Activated CD8-positive, alpha-beta memory T cell treated with anti-CD3 and anti-CD28 coated beads, Interleukin-2, amount 10 ng/mL, durations not matched to agents 7 days and 5 days (primary cell): ENCODE measurements at regions not wholly inside any gene's neighbourhood (a gene's known extent, or its start where the extent isn't known, plus 50 kb on each side); places are given as distances from the start of the nearest gene placed in this dataset.

ENCODE experiments used
- ATAC-seq: fragments of 150-1000 bp; cut with Tn5 transposase; one replicate; pipeline ENCODE4 v1.10.0; 2021; ENCODE audit warnings: moderate library complexity
- CTCF ChIA-PET: fragments of 350-600 bp; sonication (Branson Sonifier 250); formaldehyde crosslinking; loops from one replicate; lab custom pipeline; 2021; ENCODE audit warnings: antibody characterized with exemption; lab: Charles Lee
- DNase-seq: peaks from one replicate; pipeline ENCODE4 v3.0.0-alpha.2; 2020
- H3K27ac Mint-ChIP-seq: one replicate; pipeline ENCODE4 v1.8.0; 2021; ENCODE audit warnings: mild to moderate bottlenecking, mixed read lengths
- H3K27me3 Mint-ChIP-seq: one replicate; pipeline ENCODE4 v1.8.0; 2021; ENCODE audit warnings: mixed read lengths
- H3K36me3 Mint-ChIP-seq: one replicate; pipeline ENCODE4 v1.8.0; 2021; ENCODE audit warnings: mild to moderate bottlenecking, mixed read lengths
- H3K4me1 Mint-ChIP-seq: one replicate; pipeline ENCODE4 v1.8.0; 2021; ENCODE audit warnings: mixed read lengths
- H3K4me3 Mint-ChIP-seq: one replicate; pipeline ENCODE4 v1.8.0; 2021; ENCODE audit warnings: mild to moderate bottlenecking, moderate library complexity, mixed read lengths
- H3K9me3 Mint-ChIP-seq: one replicate; pipeline ENCODE4 v1.8.0; 2022; ENCODE audit warnings: low read depth, mixed read lengths

DNA sequence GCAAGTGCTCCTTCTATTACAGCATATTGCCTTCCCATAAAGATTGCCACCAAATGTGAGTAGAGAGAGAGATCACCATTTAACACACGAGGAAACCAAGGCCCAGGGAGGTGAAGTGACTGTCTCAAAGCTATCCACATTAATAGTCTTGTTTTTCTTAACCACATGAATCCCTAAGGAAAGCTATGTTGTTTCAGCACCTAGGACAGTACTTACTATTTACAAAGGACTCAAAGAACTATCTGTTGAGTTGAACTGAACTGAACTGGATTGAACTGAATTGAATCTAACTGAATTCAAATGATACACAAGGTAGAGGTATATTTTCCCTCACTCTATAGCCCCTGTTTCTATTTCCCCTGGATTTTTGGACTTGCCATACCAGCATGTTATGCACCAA lies 430.4 kb downstream of the CAAP1 start:
- CTCF ChIA-PET = no interaction called here

GRCh38 chr9:26460624-26461023 lies 432.0 kb downstream of the CAAP1 start:
- DNase-seq = no peak
- no peak for ATAC-seq
- H3K27me3 Mint-ChIP-seq = no peaks in the 10 kb centered on the region
- no peaks in the 10 kb centered on the region for H3K36me3 Mint-ChIP-seq
- no peak overlapping the region for H3K27ac Mint-ChIP-seq
- CTCF ChIA-PET = no interaction called here
- H3K4me1 Mint-ChIP-seq = no peaks in the 10 kb centered on the region
- H3K9me3 Mint-ChIP-seq = peaks cover 10% of the 10 kb centered on the region
- H3K4me3 Mint-ChIP-seq = no peak overlapping the region

More for the DNA sequence above, 430.4 kb downstream of the CAAP1 start:
- H3K27ac Mint-ChIP-seq = no peak overlapping the region
- H3K9me3 Mint-ChIP-seq = peaks cover 12% of the 10 kb centered on the region
- no peak overlapping the region for H3K4me3 Mint-ChIP-seq
- H3K4me1 Mint-ChIP-seq = no peaks in the 10 kb centered on the region
- H3K27me3 Mint-ChIP-seq = no peaks in the 10 kb centered on the region
- no peak for DNase-seq
- no peak for ATAC-seq
- no peaks in the 10 kb centered on the region for H3K36me3 Mint-ChIP-seq

- Mint-ChIP-seq H3K4me3 (no peak overlapping the region), H3K27me3 (no peaks in the 10 kb centered on the region), H3K36me3 (no peaks in the 10 kb centered on the region), H3K9me3 (peaks cover 10% of the 10 kb centered on the region), H3K27ac (no peak overlapping the region), H3K4me1 (no peaks in the 10 kb centered on the region)
- DNase-seq (no peak), ATAC-seq (no peak)
- CTCF ChIA-PET = no interaction called here
These were observed 432.6 kb downstream of the CAAP1 start for GRCh38 chr9:26459959-26460358.

- Mint-ChIP-seq H3K4me3 (no peak overlapping the region), H3K4me1 (no peaks in the 10 kb centered on the region), H3K36me3 (no peaks in the 10 kb centered on the region), H3K27ac (no peak overlapping the region), H3K27me3 (no peaks in the 10 kb centered on the region), H3K9me3 (peaks cover 8% of the 10 kb centered on the region)
- ATAC-seq (no peak), DNase-seq (no peak)
- CTCF ChIA-PET = no interaction called here
These were observed 434.5 kb downstream of the CAAP1 start for GRCh38 chr9:26458054-26458453.

- ATAC-seq (no peak), DNase-seq (no peak)
- CTCF ChIA-PET = no interaction called here
- Mint-ChIP-seq H3K27ac (no peak overlapping the region), H3K4me3 (no peak overlapping the region), H3K27me3 (no peaks in the 10 kb centered on the region), H3K4me1 (no peaks in the 10 kb centered on the region), H3K9me3 (peaks cover 8% of the 10 kb centered on the region), H3K36me3 (no peaks in the 10 kb centered on the region)
These were observed 435.5 kb downstream of the CAAP1 start for GRCh38 chr9:26457151-26457550.

GRCh38 chr9:26439061-26439624 lies 453.5 kb downstream of the CAAP1 start:
- Mint-ChIP-seq H3K4me3 (no peak overlapping the region), H3K36me3 (no peaks in the 10 kb centered on the region), H3K27ac (no peak overlapping the region)

GRCh38 chr9:26437056-26437711 lies 455.4 kb downstream of the CAAP1 start:
- H3K4me1 Mint-ChIP-seq = no peaks in the 10 kb centered on the region
- H3K27ac Mint-ChIP-seq = no peak overlapping the region
- ATAC-seq = no peak
- peaks cover 4% of the 10 kb centered on the region for H3K9me3 Mint-ChIP-seq
- no peaks in the 10 kb centered on the region for H3K36me3 Mint-ChIP-seq
- no peaks in the 10 kb centered on the region for H3K27me3 Mint-ChIP-seq
- CTCF ChIA-PET = no interaction called here
- no peak overlapping the region for H3K4me3 Mint-ChIP-seq
- no peak for DNase-seq

More at GRCh38 chr9:26439061-26439624, 453.5 kb downstream of the CAAP1 start:
- CTCF ChIA-PET = no interaction called here
- Mint-ChIP-seq H3K4me1 (no peaks in the 10 kb centered on the region), H3K9me3 (peaks cover 2% of the 10 kb centered on the region), H3K27me3 (no peaks in the 10 kb centered on the region)
- ATAC-seq = no peak
- DNase-seq = no peak

DNA sequence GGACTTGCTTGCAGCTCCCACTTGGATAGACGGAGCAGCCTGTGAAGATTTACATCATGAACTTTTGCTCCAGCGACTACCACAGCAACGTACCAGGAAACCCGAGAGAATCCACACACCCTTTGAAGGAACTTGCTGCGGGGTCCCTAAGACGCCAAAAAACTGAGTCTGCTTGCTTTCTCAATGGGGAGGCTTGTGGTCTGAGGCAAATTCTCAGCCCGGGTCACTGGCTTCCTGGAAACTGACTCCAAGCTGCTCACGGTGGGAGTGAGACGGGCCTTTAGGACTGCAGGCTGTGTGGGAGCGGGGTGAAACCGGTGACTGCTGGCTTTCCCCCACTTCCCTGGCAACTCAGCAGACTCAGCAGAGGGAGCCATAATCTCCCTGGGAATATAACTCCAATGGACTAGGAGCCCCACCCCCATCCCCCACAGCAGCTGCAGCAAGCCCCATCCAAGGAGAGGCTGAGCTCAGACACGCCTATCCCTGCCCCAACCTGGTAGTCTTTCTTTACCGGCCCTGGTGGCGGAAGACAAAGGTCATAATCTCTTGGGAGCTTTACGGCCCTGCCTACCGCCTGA lies 466.0 kb downstream of the CAAP1 start:
- Mint-ChIP-seq H3K9me3 (peaks cover 14% of the 10 kb centered on the region), H3K27ac (no peak overlapping the region), H3K4me1 (no peaks in the 10 kb centered on the region), H3K36me3 (no peaks in the 10 kb centered on the region), H3K4me3 (no peak overlapping the region), H3K27me3 (no peaks in the 10 kb centered on the region)
- ATAC-seq (no peak), DNase-seq (no peak)
- CTCF ChIA-PET = no interaction called here

DNA sequence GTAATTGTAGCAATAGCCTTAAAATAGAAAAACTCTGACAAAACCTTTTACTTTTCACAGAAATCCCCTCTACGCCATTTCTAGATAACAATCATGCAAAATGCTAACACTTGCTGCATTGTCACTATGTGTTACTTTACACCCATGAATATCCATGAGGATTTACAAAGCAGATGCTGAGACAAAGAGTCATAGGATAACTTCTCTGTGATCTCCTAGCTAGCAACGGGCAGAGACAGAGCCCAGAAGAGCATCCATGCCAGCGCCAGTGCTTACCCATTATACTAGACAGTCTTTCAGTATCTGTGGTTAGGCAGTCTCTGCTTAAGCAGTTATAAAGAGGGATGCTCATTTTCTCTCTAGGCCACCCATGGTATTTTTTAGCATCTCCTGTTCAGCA lies 474.1 kb downstream of the CAAP1 start:
- ATAC-seq (no peak), DNase-seq (no peak)
- CTCF ChIA-PET = no interaction called here
- no peaks in the 10 kb centered on the region for H3K27me3 Mint-ChIP-seq
- H3K4me1 Mint-ChIP-seq = no peaks in the 10 kb centered on the region
- no peak overlapping the region for H3K27ac Mint-ChIP-seq
- peaks cover 3% of the 10 kb centered on the region for H3K9me3 Mint-ChIP-seq
- H3K4me3 Mint-ChIP-seq = no peak overlapping the region
- no peaks in the 10 kb centered on the region for H3K36me3 Mint-ChIP-seq

DNA sequence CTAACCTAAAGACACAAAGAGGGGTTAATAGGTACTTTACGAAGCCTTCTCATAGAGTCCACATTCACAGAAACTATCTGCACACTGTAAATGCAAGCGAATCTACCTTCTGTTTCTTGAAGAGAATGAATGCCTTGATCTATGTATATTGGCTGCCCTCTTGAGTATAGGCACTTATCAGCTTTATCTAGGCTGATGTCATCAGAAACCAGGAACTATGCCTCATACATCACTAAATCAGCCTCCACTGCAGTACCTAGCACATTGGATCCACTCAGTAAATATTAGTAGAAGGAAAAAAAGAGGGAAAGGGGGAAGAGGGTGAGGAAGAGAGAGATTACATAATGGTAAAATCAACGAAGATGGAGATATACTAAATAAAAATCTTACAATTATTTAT lies 477.1 kb downstream of the CAAP1 start:
- no peaks in the 10 kb centered on the region for H3K4me1 Mint-ChIP-seq
- H3K27ac Mint-ChIP-seq = no peak overlapping the region
- H3K9me3 Mint-ChIP-seq = peaks cover 3% of the 10 kb centered on the region
- CTCF ChIA-PET = no interaction called here
- no peak for DNase-seq
- no peaks in the 10 kb centered on the region for H3K36me3 Mint-ChIP-seq
- H3K27me3 Mint-ChIP-seq = no peaks in the 10 kb centered on the region
- no peak overlapping the region for H3K4me3 Mint-ChIP-seq
- ATAC-seq = no peak

DNA sequence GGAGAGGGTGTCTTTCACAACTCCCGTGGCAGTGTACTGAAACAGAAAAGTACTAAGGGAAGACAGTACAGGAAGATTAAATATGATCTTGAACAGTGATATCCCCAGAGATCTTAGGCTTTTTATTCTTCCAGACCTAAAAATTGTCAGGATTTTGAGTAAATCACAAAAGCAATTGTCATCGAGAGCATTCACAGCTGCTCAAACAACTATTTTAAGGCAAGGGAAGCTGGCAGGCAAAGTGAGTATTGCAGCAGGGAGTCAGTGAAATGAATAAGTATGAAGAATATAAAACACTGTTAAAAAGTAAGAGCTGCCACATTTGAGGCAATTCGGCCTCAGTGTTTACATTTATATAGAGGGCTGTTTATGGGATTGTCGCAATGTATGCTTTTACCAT lies 479.0 kb downstream of the CAAP1 start:
- no peaks in the 10 kb centered on the region for H3K36me3 Mint-ChIP-seq

DNA sequence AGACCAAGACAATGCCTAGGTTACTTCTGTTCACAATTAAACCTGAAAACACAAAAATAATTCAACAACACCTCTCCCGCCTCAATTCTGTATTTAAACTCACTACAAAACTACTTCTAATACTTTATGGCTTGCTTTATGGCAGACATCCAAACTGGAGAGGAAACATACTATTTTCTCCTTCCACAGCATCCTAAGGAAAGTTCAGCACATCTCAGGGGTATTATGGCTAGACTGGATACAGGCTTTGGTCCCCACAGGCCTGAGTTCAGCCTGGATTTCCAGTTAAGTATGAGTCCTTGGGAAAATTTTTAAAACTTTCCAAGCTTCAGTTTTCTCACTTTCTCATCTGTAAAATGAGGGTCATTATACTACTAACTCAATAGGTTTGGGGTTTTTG lies 480.2 kb downstream of the CAAP1 start:
- CTCF ChIA-PET = no interaction called here
- Mint-ChIP-seq H3K9me3 (peaks cover 10% of the 10 kb centered on the region), H3K4me1 (no peaks in the 10 kb centered on the region), H3K4me3 (no peak overlapping the region), H3K36me3 (no peaks in the 10 kb centered on the region), H3K27ac (no peak overlapping the region), H3K27me3 (no peaks in the 10 kb centered on the region)
- ATAC-seq (no peak), DNase-seq (no peak)

More for the DNA sequence above, 479.0 kb downstream of the CAAP1 start:
- no peaks in the 10 kb centered on the region for H3K4me1 Mint-ChIP-seq
- peaks cover 4% of the 10 kb centered on the region for H3K9me3 Mint-ChIP-seq
- H3K27me3 Mint-ChIP-seq = no peaks in the 10 kb centered on the region
- H3K27ac Mint-ChIP-seq = no peak overlapping the region
- DNase-seq = no peak
- no peak overlapping the region for H3K4me3 Mint-ChIP-seq
- ATAC-seq = no peak
- CTCF ChIA-PET = no interaction called here

- CTCF ChIA-PET = no interaction called here
- no peak for ATAC-seq
- no peaks in the 10 kb centered on the region for H3K36me3 Mint-ChIP-seq
These were observed 485.9 kb downstream of the CAAP1 start for GRCh38 chr9:26406676-26407075.

DNA sequence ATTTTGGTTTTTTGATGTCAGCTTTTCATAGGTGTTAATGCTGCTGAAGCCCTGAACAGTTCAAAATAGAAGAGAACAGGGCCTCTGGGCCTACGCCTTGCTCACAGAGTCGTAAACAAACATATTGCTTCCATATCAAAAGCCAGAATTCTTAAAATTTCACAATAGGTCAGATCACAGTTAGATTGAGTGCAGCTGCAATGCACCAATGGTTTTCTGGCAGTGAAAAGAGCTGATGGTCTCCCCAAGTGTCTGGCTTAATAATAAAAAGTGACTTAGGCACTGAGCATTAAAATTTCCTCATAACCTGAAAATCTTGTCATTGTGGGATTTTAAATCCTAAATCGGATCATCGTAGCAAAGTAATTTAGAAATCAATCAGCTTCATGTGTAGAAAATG lies 493.0 kb downstream of the CAAP1 start:
- DNase-seq = no peak

More at GRCh38 chr9:26406676-26407075, 485.9 kb downstream of the CAAP1 start:
- H3K27me3 Mint-ChIP-seq = no peaks in the 10 kb centered on the region
- H3K4me3 Mint-ChIP-seq = no peak overlapping the region
- H3K4me1 Mint-ChIP-seq = no peaks in the 10 kb centered on the region
- peaks cover 7% of the 10 kb centered on the region for H3K9me3 Mint-ChIP-seq
- no peak for DNase-seq
- no peak overlapping the region for H3K27ac Mint-ChIP-seq

More for the DNA sequence above, 493.0 kb downstream of the CAAP1 start:
- H3K9me3 Mint-ChIP-seq = peaks cover 7% of the 10 kb centered on the region
- no peak overlapping the region for H3K27ac Mint-ChIP-seq
- CTCF ChIA-PET = no interaction called here
- no peak for ATAC-seq
- no peaks in the 10 kb centered on the region for H3K4me1 Mint-ChIP-seq
- no peaks in the 10 kb centered on the region for H3K27me3 Mint-ChIP-seq
- H3K4me3 Mint-ChIP-seq = no peak overlapping the region
- H3K36me3 Mint-ChIP-seq = no peaks in the 10 kb centered on the region
